ENCODE measurements at regions not wholly inside any gene's neighbourhood (a gene's known extent, or its start where the extent isn't known, plus 50 kb on each side); places are given as distances from the start of the nearest gene placed in this dataset.

- H3K4me3 Mint-ChIP-seq: no peak overlapping the region
- H3K36me3 Mint-ChIP-seq (ENCODE audit: low read depth): no peaks in the 10 kb centered on the region
- H3K27me3 Mint-ChIP-seq: no peaks in the 10 kb centered on the region
- H3K4me1 Mint-ChIP-seq (ENCODE audit: low read depth): no peaks in the 10 kb centered on the region
- H3K9me3 Mint-ChIP-seq: no peaks in the 10 kb centered on the region
- intact Hi-C loops (cut with micrococcal nuclease): no loop called here
- no peak overlapping the region for H3K27ac Mint-ChIP-seq
Observed at GRCh38 chr10:10826125-10826524, 191.5 kb upstream of the CELF2 start.

GRCh38 chr10:10828623-10829022 is 189.0 kb upstream of the CELF2 start:
- no peaks in the 10 kb centered on the region for H3K36me3 Mint-ChIP-seq (ENCODE audit: low read depth)
- H3K27me3 Mint-ChIP-seq: no peaks in the 10 kb centered on the region
- H3K27ac Mint-ChIP-seq: no peak overlapping the region
- intact Hi-C loops (cut with micrococcal nuclease): no loop called here
- no peaks in the 10 kb centered on the region for H3K4me1 Mint-ChIP-seq (ENCODE audit: low read depth)
- no peak overlapping the region for H3K4me3 Mint-ChIP-seq
- no peaks in the 10 kb centered on the region for H3K9me3 Mint-ChIP-seq

GRCh38 chr10:10829576-10829975 is 188.1 kb upstream of the CELF2 start:
- Mint-ChIP-seq H3K9me3 (no peaks in the 10 kb centered on the region), H3K4me3 (no peak overlapping the region), H3K27me3 (no peaks in the 10 kb centered on the region), H3K27ac (no peak overlapping the region), H3K36me3 (ENCODE audit: low read depth) (no peaks in the 10 kb centered on the region), H3K4me1 (ENCODE audit: low read depth) (no peaks in the 10 kb centered on the region)
- intact Hi-C loops (cut with micrococcal nuclease): no loop called here

GRCh38 chr10:10830293-10830986 is 187.2 kb upstream of the CELF2 start:
- no peaks in the 10 kb centered on the region for H3K27me3 Mint-ChIP-seq
- H3K4me1 Mint-ChIP-seq (ENCODE audit: low read depth): no peaks in the 10 kb centered on the region
- no peak overlapping the region for H3K27ac Mint-ChIP-seq
- H3K9me3 Mint-ChIP-seq: no peaks in the 10 kb centered on the region
- H3K36me3 Mint-ChIP-seq (ENCODE audit: low read depth): no peaks in the 10 kb centered on the region
- intact Hi-C loops (cut with micrococcal nuclease): no loop called here
- no peak overlapping the region for H3K4me3 Mint-ChIP-seq

- Mint-ChIP-seq H3K27me3 (no peaks in the 10 kb centered on the region), H3K36me3 (ENCODE audit: low read depth) (no peaks in the 10 kb centered on the region), H3K27ac (no peak overlapping the region), H3K9me3 (no peaks in the 10 kb centered on the region), H3K4me1 (ENCODE audit: low read depth) (no peaks in the 10 kb centered on the region), H3K4me3 (no peak overlapping the region)
- intact Hi-C loops (cut with micrococcal nuclease): no loop called here
Observed at GRCh38 chr10:10831085-10831484, 186.6 kb upstream of the CELF2 start.

GRCh38 chr10:10833955-10834354 is 183.7 kb upstream of the CELF2 start:
- intact Hi-C loops (cut with micrococcal nuclease): no loop called here

GRCh38 chr10:10844251-10844650 is 173.4 kb upstream of the CELF2 start:
- Mint-ChIP-seq H3K36me3 (ENCODE audit: low read depth) (no peaks in the 10 kb centered on the region), H3K9me3 (peaks cover 17% of the 10 kb centered on the region), H3K4me3 (no peak overlapping the region), H3K27me3 (no peaks in the 10 kb centered on the region), H3K4me1 (ENCODE audit: low read depth) (peaks cover 2% of the 10 kb centered on the region), H3K27ac (no peak overlapping the region)
- intact Hi-C loops (cut with micrococcal nuclease): no loop called here

More at GRCh38 chr10:10833955-10834354, 183.7 kb upstream of the CELF2 start:
- Mint-ChIP-seq H3K4me3 (no peak overlapping the region), H3K9me3 (peaks cover 20% of the 10 kb centered on the region), H3K36me3 (ENCODE audit: low read depth) (no peaks in the 10 kb centered on the region), H3K4me1 (ENCODE audit: low read depth) (no peaks in the 10 kb centered on the region), H3K27me3 (no peaks in the 10 kb centered on the region), H3K27ac (no peak overlapping the region)

- peaks cover 6% of the 10 kb centered on the region for H3K4me1 Mint-ChIP-seq (ENCODE audit: low read depth)
- H3K9me3 Mint-ChIP-seq: peaks cover 8% of the 10 kb centered on the region
- no peaks in the 10 kb centered on the region for H3K27me3 Mint-ChIP-seq
- intact Hi-C loops (cut with micrococcal nuclease): no loop called here
- no peak overlapping the region for H3K27ac Mint-ChIP-seq
- H3K36me3 Mint-ChIP-seq (ENCODE audit: low read depth): no peaks in the 10 kb centered on the region
- no peak overlapping the region for H3K4me3 Mint-ChIP-seq
Observed at GRCh38 chr10:10845185-10845584, 172.5 kb upstream of the CELF2 start.

GRCh38 chr10:10845826-10846503 is 171.7 kb upstream of the CELF2 start:
- no peaks in the 10 kb centered on the region for H3K9me3 Mint-ChIP-seq
- peaks cover 6% of the 10 kb centered on the region for H3K4me1 Mint-ChIP-seq (ENCODE audit: low read depth)
- H3K4me3 Mint-ChIP-seq: no peak overlapping the region
- no peak overlapping the region for H3K27ac Mint-ChIP-seq
- no peaks in the 10 kb centered on the region for H3K36me3 Mint-ChIP-seq (ENCODE audit: low read depth)
- no peaks in the 10 kb centered on the region for H3K27me3 Mint-ChIP-seq
- intact Hi-C loops (cut with micrococcal nuclease): no loop called here

GRCh38 chr10:10846504-10846900 is 171.2 kb upstream of the CELF2 start:
- no peaks in the 10 kb centered on the region for H3K36me3 Mint-ChIP-seq (ENCODE audit: low read depth)
- intact Hi-C loops (cut with micrococcal nuclease): no loop called here
- peaks cover 6% of the 10 kb centered on the region for H3K4me1 Mint-ChIP-seq (ENCODE audit: low read depth)
- H3K9me3 Mint-ChIP-seq: no peaks in the 10 kb centered on the region
- H3K4me3 Mint-ChIP-seq: no peak overlapping the region
- H3K27ac Mint-ChIP-seq: no peak overlapping the region
- H3K27me3 Mint-ChIP-seq: no peaks in the 10 kb centered on the region

GRCh38 chr10:10847387-10847786 is 170.3 kb upstream of the CELF2 start:
- H3K4me3 Mint-ChIP-seq: no peak overlapping the region
- no peaks in the 10 kb centered on the region for H3K27me3 Mint-ChIP-seq
- no peak overlapping the region for H3K27ac Mint-ChIP-seq
- intact Hi-C loops (cut with micrococcal nuclease): no loop called here
- H3K36me3 Mint-ChIP-seq (ENCODE audit: low read depth): no peaks in the 10 kb centered on the region
- H3K4me1 Mint-ChIP-seq (ENCODE audit: low read depth): peaks cover 6% of the 10 kb centered on the region
- H3K9me3 Mint-ChIP-seq: no peaks in the 10 kb centered on the region

GRCh38 chr10:10848488-10849111 is 169.1 kb upstream of the CELF2 start:
- no peak overlapping the region for H3K4me3 Mint-ChIP-seq
- H3K27me3 Mint-ChIP-seq: no peaks in the 10 kb centered on the region
- intact Hi-C loops (cut with micrococcal nuclease): no loop called here
- H3K9me3 Mint-ChIP-seq: no peaks in the 10 kb centered on the region
- H3K36me3 Mint-ChIP-seq (ENCODE audit: low read depth): no peaks in the 10 kb centered on the region
- H3K27ac Mint-ChIP-seq: no peak overlapping the region
- H3K4me1 Mint-ChIP-seq (ENCODE audit: low read depth): peaks cover 6% of the 10 kb centered on the region

GRCh38 chr10:10849306-10849705 is 168.4 kb upstream of the CELF2 start:
- Mint-ChIP-seq H3K9me3 (no peaks in the 10 kb centered on the region), H3K36me3 (ENCODE audit: low read depth) (no peaks in the 10 kb centered on the region), H3K27me3 (no peaks in the 10 kb centered on the region), H3K4me3 (no peak overlapping the region), H3K4me1 (ENCODE audit: low read depth) (peaks cover 6% of the 10 kb centered on the region), H3K27ac (no peak overlapping the region)
- intact Hi-C loops (cut with micrococcal nuclease): no loop called here

- no peaks in the 10 kb centered on the region for H3K36me3 Mint-ChIP-seq (ENCODE audit: low read depth)
- H3K9me3 Mint-ChIP-seq: no peaks in the 10 kb centered on the region
- no peak overlapping the region for H3K27ac Mint-ChIP-seq
- no peaks in the 10 kb centered on the region for H3K27me3 Mint-ChIP-seq
- H3K4me3 Mint-ChIP-seq: no peak overlapping the region
- intact Hi-C loops (cut with micrococcal nuclease): no loop called here
- peaks cover 6% of the 10 kb centered on the region for H3K4me1 Mint-ChIP-seq (ENCODE audit: low read depth)
Observed at GRCh38 chr10:10850214-10850613, 167.5 kb upstream of the CELF2 start.

Data from dendritic cell treated with granulocyte-macrophage colony-stimulating factor and Interleukin-4, amounts not matched to agents 40 ng/mL and 50 ng/mL, for 4 days (primary cell).